Right lobe of liver (tissue), 6 donors: ENCODE measurements at regions not wholly inside any gene's neighbourhood (a gene's known extent, or its start where the extent isn't known, plus 50 kb on each side); places are given as distances from the start of the nearest gene placed in this dataset.
"Not testable (repeated sequence)": the region's sequence is repeated elsewhere in the genome, so short reads cannot be mapped to it uniquely, and the experiment has no call there.

Experiments used
- ATAC-seq, 4 donors: fragments of 200-7000 bp; cut with Tn5 transposase; one replicate each; pipeline ENCODE4 v1.9.1; 2020; ENCODE audit warnings: mild to moderate bottlenecking in 4 of 4, moderate library complexity in 4 of 4
- DNase-seq, 3 donors: peaks; one replicate each; pipeline ENCODE4 v3.0.0-alpha.2; 2020
- H3K27ac ChIP-seq, 3 donors: fragments of 200-600 bp; one replicate each; pipeline ENCODE4 v1.8.0; 2022
- H3K27me3 ChIP-seq, 2 donors: fragments of 200-600 bp; one replicate each; pipeline ENCODE4 v1.8.0; 2022
- H3K36me3 ChIP-seq, 4 donors: fragments of 200-600 bp; sonication (generic) in 1 of 4; one replicate each; pipeline versions ENCODE4 v1.5.1 to v1.8.0; 2017 to 2022; ENCODE audit warnings: control low read depth in 1 of 4
- H3K4me1 ChIP-seq, 4 donors: fragments of 200-600 bp; sonication (generic) in 1 of 4; one replicate each; pipeline versions ENCODE4 v1.5.1 to v1.8.0; 2017 to 2022; ENCODE audit warnings: control low read depth in 1 of 4
- H3K4me3 ChIP-seq, 3 donors: fragments of 200-600 bp; one replicate each; pipeline ENCODE4 v1.8.0; 2022
- H3K9me3 ChIP-seq, 4 donors: fragments of 200-600 bp; sonication (generic) in 1 of 4; one replicate each; pipeline versions ENCODE4 v1.5.1 to v1.8.0; 2017 to 2022; ENCODE audit warnings: control low read depth in 1 of 4
- POLR2A ChIP-seq: fragments of 450-650 bp; IDR thresholded peaks from one replicate; pipeline ENCODE4 v1.6.1; 2017; ENCODE audit warnings: antibody characterized with exemption, mild to moderate bottlenecking
- WGBS: methylation state at CpG from one replicate; pipeline ENCODE4 v1.1.6; 2018; ENCODE audit warnings: low coverage, low lambda C conversion rate; ENCODE audit not compliant: insufficient coverage; ENCODE audit errors: missing lambda C conversion rate; 5-methylcytosine and 5-hydroxymethylcytosine counted together
- intact Hi-C, 2 donors: fragments of 100-400 bp; cut with DNase I; formaldehyde crosslinking; loops; one replicate each; pipeline versions ENCODE4 v1.11.2 to v1.14.1; 2022
- TF ChIP-seq, protein P1 (sequence below), 4 donors: fragments of 200-600 bp in 3 of 4; fragments of 450-650 bp in 1 of 4; IDR thresholded peaks; one replicate each; pipeline versions ENCODE4 v1.5.1 to v1.8.0; 2016 to 2022; ENCODE audit warnings: antibody characterized with exemption in 4 of 4, mild to moderate bottlenecking in 2 of 4
- donor health status: DM: no; HTN: yes; CAD: no.
- donor health status: DM: no; HTN: no; CAD: no.
- donor health status: DM: no; HTN: no; CAD: no.
- donor health status: DM: no; HTN: yes; CAD: no.
- donor health status: DM: no; HTN: yes; CAD: no.

GRCh38 chr1:30524840-30525617, 198.4 kb downstream of the MATN1 start:
- H3K27me3 ChIP-seq = no peaks in the 10 kb centered on the region
- ATAC-seq (no peak), DNase-seq (no peak)
- 60% methylated on average over 4 of the region's 11 CpGs for WGBS
- H3K4me1 ChIP-seq = peaks cover 0 to 15% (median 3%) of the 10 kb centered on the region in 4 donors
- intact Hi-C loops = no loop called here
- H3K36me3 ChIP-seq = no peaks in the 10 kb centered on the region
- H3K27ac ChIP-seq = no peak overlapping the region
- no peaks in the 10 kb centered on the region for H3K9me3 ChIP-seq
- TF ChIP-seq, protein P1, sequence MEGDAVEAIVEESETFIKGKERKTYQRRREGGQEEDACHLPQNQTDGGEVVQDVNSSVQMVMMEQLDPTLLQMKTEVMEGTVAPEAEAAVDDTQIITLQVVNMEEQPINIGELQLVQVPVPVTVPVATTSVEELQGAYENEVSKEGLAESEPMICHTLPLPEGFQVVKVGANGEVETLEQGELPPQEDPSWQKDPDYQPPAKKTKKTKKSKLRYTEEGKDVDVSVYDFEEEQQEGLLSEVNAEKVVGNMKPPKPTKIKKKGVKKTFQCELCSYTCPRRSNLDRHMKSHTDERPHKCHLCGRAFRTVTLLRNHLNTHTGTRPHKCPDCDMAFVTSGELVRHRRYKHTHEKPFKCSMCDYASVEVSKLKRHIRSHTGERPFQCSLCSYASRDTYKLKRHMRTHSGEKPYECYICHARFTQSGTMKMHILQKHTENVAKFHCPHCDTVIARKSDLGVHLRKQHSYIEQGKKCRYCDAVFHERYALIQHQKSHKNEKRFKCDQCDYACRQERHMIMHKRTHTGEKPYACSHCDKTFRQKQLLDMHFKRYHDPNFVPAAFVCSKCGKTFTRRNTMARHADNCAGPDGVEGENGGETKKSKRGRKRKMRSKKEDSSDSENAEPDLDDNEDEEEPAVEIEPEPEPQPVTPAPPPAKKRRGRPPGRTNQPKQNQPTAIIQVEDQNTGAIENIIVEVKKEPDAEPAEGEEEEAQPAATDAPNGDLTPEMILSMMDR (IDR thresholded peaks at IDR 0.05) = no peak
- no peak for TF ChIP-seq POLR2A
- H3K4me3 ChIP-seq = no peak overlapping the region

DNA sequence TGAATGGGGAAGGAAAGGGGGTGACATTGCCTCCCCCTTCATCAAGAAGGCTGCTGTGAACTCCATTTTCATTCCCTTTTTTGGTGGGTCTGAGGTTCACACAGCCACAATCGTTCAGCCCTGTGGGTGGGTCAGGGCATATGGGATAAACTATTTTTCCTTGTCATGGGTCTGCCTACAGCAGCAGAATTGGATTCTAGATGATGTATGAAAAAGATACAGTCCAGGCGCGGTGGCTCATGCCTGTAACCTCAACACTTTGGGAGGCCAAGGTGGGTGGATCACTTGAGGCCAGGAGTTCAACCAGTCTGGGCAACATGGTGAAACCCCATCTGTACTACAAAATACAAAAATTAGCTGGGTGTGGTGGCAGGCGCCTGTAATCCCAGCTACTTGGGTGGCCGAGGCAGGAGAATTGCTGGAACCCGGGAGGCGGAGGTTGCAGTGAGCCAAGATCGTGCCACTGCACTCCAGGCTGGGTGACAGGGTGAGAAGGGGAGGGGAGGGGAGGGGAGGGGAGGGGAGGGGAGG, 199.3 kb downstream of the MATN1 start:
- H3K4me3 ChIP-seq, H3K27me3 ChIP-seq, DNase-seq, ATAC-seq, intact Hi-C loops, H3K36me3 ChIP-seq, H3K9me3 ChIP-seq, H3K27ac ChIP-seq: not testable (repeated sequence)
- 82% methylated on average over 7 of the region's 8 CpGs for WGBS
- H3K4me1 ChIP-seq = peaks cover 0 to 15% (median 3%) of the 10 kb centered on the region in 4 donors

DNA sequence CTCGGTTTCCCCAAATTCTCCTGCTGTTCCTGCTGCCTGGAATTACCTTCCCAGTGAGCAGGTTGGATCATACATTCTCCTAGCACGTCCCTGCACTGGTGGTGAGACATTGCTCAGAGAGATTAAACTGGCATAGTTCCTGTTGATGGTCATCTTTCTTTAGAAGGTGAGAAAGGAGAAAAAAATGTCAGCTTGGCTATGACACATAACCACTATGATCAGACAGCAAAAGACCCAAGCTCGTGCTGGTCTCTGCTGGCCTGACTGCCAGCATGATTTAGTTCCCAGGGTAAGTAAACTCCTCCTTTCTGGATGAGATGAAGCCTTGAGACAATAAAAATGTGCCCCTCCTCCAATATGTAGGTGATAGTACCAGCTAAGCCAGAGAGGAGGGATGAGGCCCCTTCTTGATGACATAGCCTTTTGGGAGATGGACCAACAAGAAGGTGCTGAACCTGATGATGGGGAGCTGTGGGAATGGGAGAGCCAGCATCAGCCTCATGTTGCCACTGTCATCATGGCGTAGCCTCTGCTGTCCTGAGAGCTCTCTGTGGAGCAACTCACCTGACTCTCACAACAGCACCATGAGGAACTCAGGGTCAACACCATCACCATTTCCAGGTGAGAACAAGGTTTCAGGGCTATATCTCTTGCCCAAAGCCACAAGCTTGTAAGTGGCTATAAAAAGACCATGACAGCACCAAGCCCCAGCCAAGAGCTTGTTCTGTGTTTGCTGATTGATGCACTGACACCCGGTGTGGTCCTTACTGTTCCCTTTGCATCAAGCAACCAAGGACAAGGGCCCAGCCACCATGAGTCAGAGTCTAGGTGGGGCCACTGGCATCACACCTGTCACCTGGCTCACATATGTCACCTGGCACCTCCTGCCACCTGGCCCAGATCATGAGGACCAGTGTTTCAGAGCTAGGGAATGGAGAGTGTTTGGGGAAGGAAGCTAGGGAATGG, 200.0 kb downstream of the MATN1 start:
- intact Hi-C loops = no loop called here
- ATAC-seq (no peak), DNase-seq (peak in 1 of 3 donors; percentile 25)
- H3K4me3 ChIP-seq = no peak overlapping the region
- WGBS = 51% methylated on average over 4 of the region's 5 CpGs
- TF ChIP-seq POLR2A = no peak
- TF ChIP-seq, protein P1 (IDR thresholded peaks at IDR 0.05) = no peak
- peaks cover 0 to 15% (median 3%) of the 10 kb centered on the region in 4 donors for H3K4me1 ChIP-seq
- H3K27me3 ChIP-seq = no peaks in the 10 kb centered on the region
- H3K9me3 ChIP-seq = no peaks in the 10 kb centered on the region
- no peaks in the 10 kb centered on the region for H3K36me3 ChIP-seq
- no peak overlapping the region for H3K27ac ChIP-seq

- peaks cover 0 to 15% (median 3%) of the 10 kb centered on the region in 4 donors for H3K4me1 ChIP-seq
- H3K27me3 ChIP-seq = no peaks in the 10 kb centered on the region
- no peak overlapping the region for H3K4me3 ChIP-seq
- no peaks in the 10 kb centered on the region for H3K36me3 ChIP-seq
- H3K9me3 ChIP-seq = no peaks in the 10 kb centered on the region
- whole genome bisulfite sequencing = 40% methylated on average over 16 of the region's 17 CpGs
- ATAC-seq (peak; percentile 80 to 88 (median 86)), DNase-seq (peak; percentile 70 to 92 (median 89))
- intact Hi-C loops = no loop called here
- TF ChIP-seq, protein P1 (IDR thresholded peaks at IDR 0.05) = no peak
- TF ChIP-seq POLR2A = peak; percentile 13
- H3K27ac ChIP-seq = no peak overlapping the region
Observed at GRCh38 chr1:30522031-30523004, 201.1 kb downstream of the MATN1 start.
